Neural cell (in vitro differentiated cells): ENCODE measurements at regions not wholly inside any gene's neighbourhood (a gene's known extent, or its start where the extent isn't known, plus 50 kb on each side); places are given as distances from the start of the nearest gene placed in this dataset.

Experiments used
- EP300 ChIP-seq: fragments of 450-650 bp; conservative IDR thresholded peaks from 2 replicates; pipeline ENCODE4 v1.6.1; 2014; ENCODE audit warnings: antibody characterized with exemption, mild to moderate bottlenecking, moderate library complexity; ENCODE audit not compliant: poor library complexity, severe bottlenecking
- EZH2 ChIP-seq: fragments of 200-600, 300-800 bp; shearing (Covaris generic), sonication (generic); IDR thresholded peaks from 2 replicates; pipeline ENCODE4 v1.6.1; 2014; ENCODE audit warnings: antibody characterized with exemption, low read length, borderline replicate concordance, mild to moderate bottlenecking; ENCODE audit not compliant: insufficient read depth, poor library complexity, severe bottlenecking
- POLR2AphosphoS5 ChIP-seq: IDR thresholded peaks from 2 replicates; pipeline ENCODE4 v1.6.1; 2012
- RAD21 ChIP-seq: fragments of 450-650 bp; conservative IDR thresholded peaks from 2 replicates; pipeline ENCODE4 v1.6.1; 2014; ENCODE audit warnings: antibody characterized with exemption, mild to moderate bottlenecking, moderate library complexity
- TAF1 ChIP-seq: IDR thresholded peaks from 2 replicates; pipeline ENCODE4 v1.6.1; 2012; ENCODE audit warnings: low read depth
- TF ChIP-seq, protein P1 (sequence below): fragments of 450-650 bp; IDR thresholded peaks from 2 replicates; pipeline ENCODE4 v1.5.1; 2014; ENCODE audit warnings: antibody characterized with exemption, mild to moderate bottlenecking, moderate library complexity; ENCODE audit not compliant: poor library complexity, severe bottlenecking
- TF ChIP-seq, protein P2 (sequence below): IDR thresholded peaks from 2 replicates; pipeline ENCODE4 v1.6.1; 2012; ENCODE audit warnings: borderline replicate concordance

DNA sequence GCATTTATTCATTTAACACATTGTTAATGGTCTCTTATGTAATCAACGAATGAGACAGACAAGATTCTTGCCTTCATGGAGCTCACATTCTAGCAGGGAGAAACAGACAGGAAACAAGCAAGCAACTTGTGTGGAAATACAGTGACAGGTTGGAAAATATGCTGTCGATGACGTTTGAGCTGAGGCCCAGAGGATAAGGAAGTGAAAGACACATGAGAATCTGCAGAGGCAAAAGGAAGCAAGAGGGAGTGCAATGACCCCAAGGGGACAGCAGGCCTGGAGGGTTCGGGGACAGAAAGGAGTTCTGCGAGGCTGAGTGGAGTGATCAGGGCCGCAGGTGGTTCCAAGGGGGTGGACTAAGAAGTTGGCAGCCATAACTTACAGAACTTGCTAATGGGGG is 60.6 kb upstream of the AKT3 start:
- TF ChIP-seq, protein P1, sequence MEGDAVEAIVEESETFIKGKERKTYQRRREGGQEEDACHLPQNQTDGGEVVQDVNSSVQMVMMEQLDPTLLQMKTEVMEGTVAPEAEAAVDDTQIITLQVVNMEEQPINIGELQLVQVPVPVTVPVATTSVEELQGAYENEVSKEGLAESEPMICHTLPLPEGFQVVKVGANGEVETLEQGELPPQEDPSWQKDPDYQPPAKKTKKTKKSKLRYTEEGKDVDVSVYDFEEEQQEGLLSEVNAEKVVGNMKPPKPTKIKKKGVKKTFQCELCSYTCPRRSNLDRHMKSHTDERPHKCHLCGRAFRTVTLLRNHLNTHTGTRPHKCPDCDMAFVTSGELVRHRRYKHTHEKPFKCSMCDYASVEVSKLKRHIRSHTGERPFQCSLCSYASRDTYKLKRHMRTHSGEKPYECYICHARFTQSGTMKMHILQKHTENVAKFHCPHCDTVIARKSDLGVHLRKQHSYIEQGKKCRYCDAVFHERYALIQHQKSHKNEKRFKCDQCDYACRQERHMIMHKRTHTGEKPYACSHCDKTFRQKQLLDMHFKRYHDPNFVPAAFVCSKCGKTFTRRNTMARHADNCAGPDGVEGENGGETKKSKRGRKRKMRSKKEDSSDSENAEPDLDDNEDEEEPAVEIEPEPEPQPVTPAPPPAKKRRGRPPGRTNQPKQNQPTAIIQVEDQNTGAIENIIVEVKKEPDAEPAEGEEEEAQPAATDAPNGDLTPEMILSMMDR = no peak
- TF ChIP-seq EP300 (no peak), EZH2 (no peak), POLR2AphosphoS5 (no peak), RAD21 (no peak), TAF1 (no peak)
- TF ChIP-seq, protein P2, sequence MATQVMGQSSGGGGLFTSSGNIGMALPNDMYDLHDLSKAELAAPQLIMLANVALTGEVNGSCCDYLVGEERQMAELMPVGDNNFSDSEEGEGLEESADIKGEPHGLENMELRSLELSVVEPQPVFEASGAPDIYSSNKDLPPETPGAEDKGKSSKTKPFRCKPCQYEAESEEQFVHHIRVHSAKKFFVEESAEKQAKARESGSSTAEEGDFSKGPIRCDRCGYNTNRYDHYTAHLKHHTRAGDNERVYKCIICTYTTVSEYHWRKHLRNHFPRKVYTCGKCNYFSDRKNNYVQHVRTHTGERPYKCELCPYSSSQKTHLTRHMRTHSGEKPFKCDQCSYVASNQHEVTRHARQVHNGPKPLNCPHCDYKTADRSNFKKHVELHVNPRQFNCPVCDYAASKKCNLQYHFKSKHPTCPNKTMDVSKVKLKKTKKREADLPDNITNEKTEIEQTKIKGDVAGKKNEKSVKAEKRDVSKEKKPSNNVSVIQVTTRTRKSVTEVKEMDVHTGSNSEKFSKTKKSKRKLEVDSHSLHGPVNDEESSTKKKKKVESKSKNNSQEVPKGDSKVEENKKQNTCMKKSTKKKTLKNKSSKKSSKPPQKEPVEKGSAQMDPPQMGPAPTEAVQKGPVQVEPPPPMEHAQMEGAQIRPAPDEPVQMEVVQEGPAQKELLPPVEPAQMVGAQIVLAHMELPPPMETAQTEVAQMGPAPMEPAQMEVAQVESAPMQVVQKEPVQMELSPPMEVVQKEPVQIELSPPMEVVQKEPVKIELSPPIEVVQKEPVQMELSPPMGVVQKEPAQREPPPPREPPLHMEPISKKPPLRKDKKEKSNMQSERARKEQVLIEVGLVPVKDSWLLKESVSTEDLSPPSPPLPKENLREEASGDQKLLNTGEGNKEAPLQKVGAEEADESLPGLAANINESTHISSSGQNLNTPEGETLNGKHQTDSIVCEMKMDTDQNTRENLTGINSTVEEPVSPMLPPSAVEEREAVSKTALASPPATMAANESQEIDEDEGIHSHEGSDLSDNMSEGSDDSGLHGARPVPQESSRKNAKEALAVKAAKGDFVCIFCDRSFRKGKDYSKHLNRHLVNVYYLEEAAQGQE = no peak
